Sigmoid colon (tissue), 4 donors: ENCODE measurements at regions not wholly inside any gene's neighbourhood (a gene's known extent, or its start where the extent isn't known, plus 50 kb on each side); places are given as distances from the start of the nearest gene placed in this dataset.

Experiments used
- EP300 ChIP-seq, 4 donors: sonication (generic); formaldehyde crosslinking; IDR thresholded peaks; one replicate each; pipeline ENCODE4 v1.6.1; 2017; ENCODE audit warnings: antibody characterized with exemption in 4 of 4
- POLR2AphosphoS5 ChIP-seq, 4 donors: sonication (generic); formaldehyde crosslinking; IDR thresholded peaks; one replicate each; pipeline ENCODE4 v1.6.1; 2017; ENCODE audit warnings: antibody characterized with exemption in 4 of 4
- TF ChIP-seq, protein P1 (sequence below), 4 experiments: fragments of 450-650 bp in 3 of 4; fragments of 200-600 bp in 1 of 4; IDR thresholded peaks; one replicate each; pipeline ENCODE4 v1.5.1; 2016 to 2019; ENCODE audit warnings: antibody characterized with exemption in 4 of 4, mild to moderate bottlenecking in 3 of 4, moderate library complexity in 2 of 4

DNA sequence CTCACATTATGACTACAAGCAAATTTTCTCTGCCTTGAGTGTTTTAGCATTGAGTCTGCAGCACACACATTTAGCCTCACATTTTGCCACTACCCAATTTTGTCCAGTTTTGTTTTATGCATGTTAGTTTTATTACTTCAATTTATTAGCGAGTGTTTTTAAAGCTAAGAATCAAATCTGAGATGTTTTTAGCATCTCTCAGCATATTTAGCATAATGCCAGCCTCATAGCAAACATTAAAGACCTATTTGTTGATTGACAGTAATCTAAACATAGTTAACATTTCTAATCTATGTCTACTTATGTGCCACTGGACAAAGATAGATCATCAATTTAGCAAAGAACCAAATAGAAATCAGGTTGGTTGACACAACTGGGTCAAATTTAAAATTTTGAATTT, 94.1 kb upstream of the NXPH2 start:
- TF ChIP-seq, protein P1, sequence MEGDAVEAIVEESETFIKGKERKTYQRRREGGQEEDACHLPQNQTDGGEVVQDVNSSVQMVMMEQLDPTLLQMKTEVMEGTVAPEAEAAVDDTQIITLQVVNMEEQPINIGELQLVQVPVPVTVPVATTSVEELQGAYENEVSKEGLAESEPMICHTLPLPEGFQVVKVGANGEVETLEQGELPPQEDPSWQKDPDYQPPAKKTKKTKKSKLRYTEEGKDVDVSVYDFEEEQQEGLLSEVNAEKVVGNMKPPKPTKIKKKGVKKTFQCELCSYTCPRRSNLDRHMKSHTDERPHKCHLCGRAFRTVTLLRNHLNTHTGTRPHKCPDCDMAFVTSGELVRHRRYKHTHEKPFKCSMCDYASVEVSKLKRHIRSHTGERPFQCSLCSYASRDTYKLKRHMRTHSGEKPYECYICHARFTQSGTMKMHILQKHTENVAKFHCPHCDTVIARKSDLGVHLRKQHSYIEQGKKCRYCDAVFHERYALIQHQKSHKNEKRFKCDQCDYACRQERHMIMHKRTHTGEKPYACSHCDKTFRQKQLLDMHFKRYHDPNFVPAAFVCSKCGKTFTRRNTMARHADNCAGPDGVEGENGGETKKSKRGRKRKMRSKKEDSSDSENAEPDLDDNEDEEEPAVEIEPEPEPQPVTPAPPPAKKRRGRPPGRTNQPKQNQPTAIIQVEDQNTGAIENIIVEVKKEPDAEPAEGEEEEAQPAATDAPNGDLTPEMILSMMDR (IDR thresholded peaks at IDR 0.05): no peak
- TF ChIP-seq POLR2AphosphoS5 (IDR thresholded peaks at IDR 0.05) (no peak), EP300 (IDR thresholded peaks at IDR 0.05) (no peak)
